ENCODE measurements at regions not wholly inside any gene's neighbourhood (a gene's known extent, or its start where the extent isn't known, plus 50 kb on each side); places are given as distances from the start of the nearest gene placed in this dataset.
"Not testable (repeated sequence)": the region's sequence is repeated elsewhere in the genome, so short reads cannot be mapped to it uniquely, and the experiment has no call there.

DNA sequence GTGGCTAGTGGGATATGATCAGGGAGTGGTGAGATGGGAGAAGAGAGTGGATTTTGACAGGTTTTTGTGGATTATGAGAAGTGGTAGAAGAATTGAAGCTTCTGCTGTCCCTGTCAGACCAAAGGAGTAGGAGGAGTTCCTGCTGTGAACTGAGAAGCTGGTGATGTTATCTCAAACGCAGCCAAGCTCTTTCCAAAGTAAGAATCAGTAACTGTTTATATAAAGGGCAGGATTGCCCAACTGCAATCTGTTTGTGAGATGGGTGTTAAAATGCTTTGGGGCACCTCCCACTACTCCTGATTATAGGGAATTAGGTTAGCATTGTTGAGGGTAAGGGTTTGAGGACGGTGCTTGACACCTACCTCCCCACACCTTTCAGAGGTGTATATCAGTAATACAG, 60.5 kb upstream of the USP25 start:
- no peak for DNase-seq (ENCODE audit: low spot score)

DNA sequence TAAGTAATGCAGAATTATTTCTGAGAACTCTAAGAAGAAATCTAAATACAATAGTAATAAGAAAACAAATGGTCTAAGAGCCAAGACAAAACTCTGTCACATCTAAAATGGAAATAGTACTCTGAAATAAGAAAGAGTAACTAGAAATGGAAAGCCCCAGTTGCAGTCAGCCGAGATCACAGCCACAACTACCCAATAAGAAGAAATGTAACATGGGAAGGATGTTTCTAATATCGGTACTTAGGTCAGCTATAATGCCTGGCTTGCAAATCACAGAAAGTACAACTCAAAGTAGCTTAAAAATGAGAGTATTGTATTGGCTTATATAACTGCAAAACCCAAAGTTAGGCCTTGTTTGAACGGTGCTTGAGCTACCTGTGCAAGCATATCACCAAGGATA, 58.6 kb upstream of the USP25 start:
- no peak for DNase-seq (ENCODE audit: low spot score)

DNA sequence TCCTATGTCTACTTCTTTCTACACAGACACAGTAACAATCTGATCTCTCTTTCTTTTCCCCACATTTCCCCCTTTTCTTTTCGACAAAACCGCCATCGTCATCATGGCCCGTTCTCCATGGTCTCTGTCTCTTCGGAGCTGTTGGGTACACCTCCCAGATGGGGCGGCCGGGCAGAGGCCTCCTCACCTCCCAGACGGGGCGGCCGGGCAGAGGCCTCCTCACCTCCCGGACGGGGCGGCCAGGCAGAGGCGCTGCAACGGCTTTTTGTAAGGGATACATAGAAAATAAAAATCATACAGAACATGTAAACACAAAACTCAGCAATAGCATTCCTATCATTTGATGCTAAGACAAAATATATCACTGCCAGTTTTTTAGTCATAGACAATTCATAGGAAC, 57.2 kb upstream of the USP25 start:
- DNase-seq (ENCODE audit: low spot score), result not testable (repeated sequence)

DNA sequence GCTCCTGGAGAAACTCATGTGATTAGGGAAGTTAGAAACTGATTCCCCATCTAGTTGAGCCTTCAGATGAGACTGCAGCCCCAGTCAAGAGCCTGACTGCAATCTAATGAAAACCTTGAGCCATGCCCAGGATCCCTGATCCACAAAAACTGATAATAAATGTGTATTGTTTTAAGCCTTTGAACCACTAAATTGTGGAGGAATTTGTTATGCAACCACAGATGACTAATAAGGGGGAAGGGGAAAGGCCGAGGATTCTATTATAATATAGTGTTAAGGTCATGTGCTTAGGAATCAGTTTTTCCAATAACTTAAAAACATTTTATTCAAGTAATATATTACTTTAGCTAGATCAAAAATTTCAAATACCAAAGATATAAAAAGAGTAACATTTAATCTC, 52.8 kb upstream of the USP25 start:
- no peak for DNase-seq (ENCODE audit: low spot score)

GRCh38 chr21:15679630-15680029, 50.2 kb upstream of the USP25 start:
- no peak for DNase-seq (ENCODE audit: low spot score)
